ENCODE measurements at regions not wholly inside any gene's neighbourhood (a gene's known extent, or its start where the extent isn't known, plus 50 kb on each side); places are given as distances from the start of the nearest gene placed in this dataset.
A peak's percentile ranks its signal among the peaks of the same experiment; 100 is the strongest.

DNA sequence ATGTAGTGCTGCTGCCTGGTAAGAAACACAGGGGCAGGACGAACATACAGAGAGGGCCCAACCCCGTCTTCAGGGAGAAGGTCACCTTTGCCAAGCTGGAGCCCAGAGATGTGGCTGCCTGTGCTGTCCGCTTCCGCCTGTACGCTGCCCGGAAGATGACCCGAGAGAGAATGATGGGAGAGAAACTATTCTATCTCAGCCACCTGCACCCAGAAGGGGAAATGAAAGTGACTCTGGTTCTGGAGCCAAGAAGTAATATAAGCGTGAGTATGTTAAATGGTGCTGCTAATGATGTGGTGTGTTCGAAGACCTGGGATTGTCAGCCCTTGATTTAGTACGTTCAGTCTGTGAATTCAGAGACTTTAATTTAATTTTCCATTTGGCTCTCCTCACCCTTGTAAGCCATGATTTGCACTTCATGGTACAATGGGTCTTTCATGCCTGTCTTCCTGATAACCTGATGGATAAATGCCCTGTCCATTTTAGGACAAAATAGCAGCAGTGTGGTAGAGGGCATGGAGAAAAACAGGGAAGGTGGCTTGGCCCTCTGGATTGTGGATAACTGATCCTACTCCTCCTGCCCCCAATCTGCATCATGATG, 318.9 kb downstream of the SNAPC1 start:
- DNase-seq (ENCODE audit: extremely low read depth in 1 of 2, low read depth in 1 of 2) = no peak

DNA sequence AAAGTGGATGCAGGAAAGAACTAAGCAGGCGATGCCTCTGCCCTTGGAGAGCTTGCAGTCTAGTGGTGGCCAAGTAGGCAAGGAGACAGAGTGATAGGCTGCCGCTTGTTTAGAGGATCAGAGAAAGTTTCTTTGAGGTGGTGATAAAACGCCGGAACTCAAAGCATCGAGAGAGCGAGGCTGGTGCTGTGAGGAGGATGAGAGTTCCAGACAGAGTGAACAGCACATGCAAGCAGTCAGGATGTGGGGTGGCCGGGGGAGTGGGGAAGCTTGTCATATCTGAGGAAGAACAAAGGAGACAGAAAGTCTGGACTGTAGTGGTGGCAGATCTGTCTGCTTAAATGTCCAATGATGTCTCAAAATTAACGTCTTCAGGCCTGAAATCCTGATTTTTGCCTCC, 319.7 kb downstream of the SNAPC1 start:
- no peak for DNase-seq (ENCODE audit: extremely low read depth in 1 of 2, low read depth in 1 of 2)

DNA sequence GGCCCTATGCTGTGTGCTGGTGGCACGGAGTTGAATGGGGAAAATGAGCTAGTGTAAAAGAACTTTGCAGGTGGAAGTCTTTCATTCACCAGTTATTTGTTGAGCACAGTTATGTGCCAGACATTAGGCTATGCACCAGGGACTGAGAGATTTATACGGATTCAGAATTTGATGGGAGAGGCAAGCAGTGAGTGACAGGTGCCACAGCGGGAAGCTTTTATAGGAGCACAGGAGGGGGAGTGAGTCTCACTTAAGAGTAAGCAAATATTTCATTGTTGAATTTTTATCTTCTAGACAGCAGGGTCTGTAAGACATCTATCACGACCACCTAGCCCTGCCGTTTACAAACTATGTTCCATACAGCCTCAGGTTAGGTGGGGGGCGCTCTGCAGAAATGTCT, 320.6 kb downstream of the SNAPC1 start:
- DNase-seq (ENCODE audit: extremely low read depth in 1 of 2, low read depth in 1 of 2) = no peak

DNA sequence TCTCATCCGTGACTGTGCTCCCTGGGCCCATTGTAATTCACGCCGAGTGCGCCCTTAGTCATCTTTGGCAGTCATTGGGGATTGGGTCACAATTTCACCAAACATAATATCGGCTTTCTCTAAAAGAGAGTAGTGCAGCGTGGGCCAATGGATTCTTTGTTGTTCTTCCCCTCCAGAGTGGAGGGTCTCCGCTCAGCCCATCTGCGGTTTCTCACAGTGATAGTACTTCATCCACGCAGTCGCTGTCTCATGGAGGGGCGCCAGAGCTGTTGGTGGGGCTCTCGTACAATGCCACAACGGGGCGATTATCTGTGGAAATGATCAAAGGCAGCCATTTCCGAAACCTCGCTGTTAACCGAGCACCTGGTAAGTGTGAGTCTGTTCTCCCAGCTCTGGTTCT, 321.8 kb downstream of the SNAPC1 start:
- no peak for DNase-seq (ENCODE audit: extremely low read depth in 1 of 2, low read depth in 1 of 2)

DNA sequence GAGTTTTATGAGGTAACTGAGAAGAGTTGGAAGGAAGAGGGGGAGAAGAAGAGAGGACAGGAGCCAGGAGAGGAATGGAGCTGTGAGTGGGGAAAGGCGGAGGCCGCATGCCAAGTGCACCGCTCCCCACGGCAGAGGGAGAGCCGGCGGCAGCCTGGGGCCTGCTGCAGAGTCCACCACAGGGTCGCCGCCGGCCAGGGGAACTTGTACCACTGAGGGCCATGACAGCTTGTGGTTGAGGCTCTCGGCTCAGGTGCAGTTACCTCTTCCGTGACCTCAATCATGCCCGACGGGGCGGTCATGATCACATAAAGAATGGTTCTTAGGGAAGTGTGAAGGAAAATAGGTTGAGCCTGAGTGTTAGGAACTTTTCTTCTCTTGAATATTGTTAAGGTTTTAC, 325.0 kb downstream of the SNAPC1 start:
- DNase-seq (ENCODE audit: extremely low read depth in 1 of 2, low read depth in 1 of 2) = no peak

DNA sequence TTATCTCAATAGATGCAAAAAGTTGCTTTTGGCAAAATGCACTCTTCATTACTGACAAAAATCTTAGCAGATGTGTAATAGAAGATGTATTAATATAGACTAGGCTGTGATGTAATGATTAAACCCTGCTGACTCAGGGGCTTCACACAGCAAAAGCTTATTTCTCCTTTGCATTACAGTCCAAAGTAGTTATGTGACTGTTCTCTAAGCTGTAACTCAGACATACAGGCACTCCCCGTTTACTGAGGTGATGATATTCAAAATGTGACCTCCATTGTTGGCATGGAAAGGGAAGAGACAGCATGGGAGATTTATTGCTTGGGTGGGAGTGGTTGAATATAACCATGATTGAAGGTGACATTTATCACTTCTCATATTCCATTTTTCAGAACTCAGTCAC, 331.5 kb downstream of the SNAPC1 start:
- no peak for DNase-seq (ENCODE audit: extremely low read depth in 1 of 2, low read depth in 1 of 2)

DNA sequence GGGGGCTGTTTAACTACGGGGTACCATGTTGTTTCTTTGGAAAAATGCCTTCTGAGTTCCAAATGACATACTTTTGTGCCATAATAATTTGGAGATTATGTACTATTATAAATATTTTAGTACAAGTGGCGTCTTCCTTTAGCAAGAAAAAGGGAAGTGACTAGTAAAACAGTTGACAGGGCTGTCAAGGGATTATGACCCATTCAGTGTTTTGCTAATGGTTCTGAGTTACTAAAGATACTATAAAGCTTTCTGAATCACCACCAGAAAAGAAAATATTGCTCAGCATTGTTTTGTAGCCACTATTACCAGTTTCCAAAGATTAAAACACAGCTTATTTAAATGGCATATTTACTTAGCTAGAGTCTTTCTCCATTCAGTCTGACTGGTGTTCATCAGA, 334.9 kb downstream of the SNAPC1 start:
- DNase-seq (ENCODE audit: extremely low read depth in 1 of 2, low read depth in 1 of 2) = no peak

DNA sequence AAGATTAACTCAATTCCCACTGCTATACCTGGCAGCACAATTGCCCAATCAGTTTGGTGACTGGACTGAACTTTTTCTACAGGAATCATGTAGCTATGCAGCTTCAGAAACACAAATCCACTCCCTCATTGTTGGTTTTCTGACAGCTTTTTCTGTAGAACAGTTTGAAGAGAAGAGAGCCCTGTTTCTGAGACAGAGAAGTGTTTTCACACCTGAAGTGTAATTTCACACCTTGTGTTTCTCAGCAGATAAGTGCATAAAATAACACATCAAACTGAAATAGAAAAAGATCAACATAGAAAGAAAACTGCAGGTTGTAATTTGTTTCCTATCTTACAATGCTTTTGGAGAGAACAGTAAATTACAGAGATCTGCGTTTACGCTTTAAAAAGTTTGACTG, 335.6 kb downstream of the SNAPC1 start:
- DNase-seq (ENCODE audit: extremely low read depth in 1 of 2, low read depth in 1 of 2) = no peak

DNA sequence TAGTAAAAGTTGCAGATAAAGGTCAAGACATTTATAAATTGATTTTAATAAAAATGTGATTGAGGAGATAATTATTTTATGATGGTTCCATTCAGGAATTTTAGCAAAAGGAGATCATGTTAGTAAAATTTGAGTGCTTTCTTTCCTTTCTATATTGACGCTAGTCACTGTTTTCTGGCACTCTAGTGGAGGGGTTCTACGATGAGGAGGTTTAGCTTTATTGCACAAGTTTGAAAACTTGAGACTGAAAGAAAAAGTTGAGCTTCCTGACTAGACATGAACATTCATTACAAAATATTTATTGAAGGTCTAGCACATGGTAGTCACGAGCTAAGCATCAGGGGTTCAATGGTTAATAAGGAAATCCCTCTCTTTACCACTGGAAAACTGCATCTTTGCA, 336.1 kb downstream of the SNAPC1 start:
- DNase-seq (ENCODE audit: extremely low read depth in 1 of 2, low read depth in 1 of 2) = no peak

DNA sequence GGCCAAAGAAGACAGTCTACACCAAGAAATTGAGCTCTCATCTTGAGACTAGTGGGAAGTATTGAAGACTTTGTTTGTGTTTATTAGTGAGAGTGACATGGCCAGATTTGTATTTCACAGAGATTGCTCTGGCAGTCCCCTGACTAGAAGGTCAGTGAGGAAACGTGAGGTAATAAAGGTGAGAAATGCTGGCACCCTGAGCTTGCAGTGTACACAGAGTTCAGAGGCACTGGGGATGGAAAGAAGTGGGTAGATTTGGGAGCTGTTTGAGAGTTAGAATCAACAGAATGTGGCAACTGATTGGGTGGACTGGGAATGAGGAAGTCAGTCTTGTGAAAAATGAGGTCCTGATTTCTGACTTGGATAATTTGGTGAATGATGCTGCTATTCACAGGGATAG, 336.9 kb downstream of the SNAPC1 start:
- DNase-seq (ENCODE audit: extremely low read depth in 1 of 2, low read depth in 1 of 2) = no peak

DNA sequence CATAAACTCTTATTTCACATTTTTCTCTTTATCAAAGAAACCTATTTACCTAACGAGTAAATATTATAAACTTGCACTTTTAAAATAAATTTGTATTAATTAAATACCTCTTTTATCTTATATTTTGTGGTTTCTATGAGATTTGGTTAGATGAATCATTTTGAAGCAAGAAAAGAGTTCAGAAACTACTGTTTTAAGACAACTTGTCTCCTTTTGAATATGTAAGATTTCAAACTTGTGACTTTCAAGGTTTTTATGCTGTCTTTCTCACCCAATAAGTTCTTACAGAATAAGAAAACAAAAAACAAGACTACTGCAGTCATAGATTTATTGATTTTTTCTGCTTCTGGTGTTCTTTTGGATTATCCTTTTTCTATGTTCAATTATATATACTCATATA, 339.0 kb downstream of the SNAPC1 start:
- no peak for DNase-seq (ENCODE audit: extremely low read depth in 1 of 2, low read depth in 1 of 2)

DNA sequence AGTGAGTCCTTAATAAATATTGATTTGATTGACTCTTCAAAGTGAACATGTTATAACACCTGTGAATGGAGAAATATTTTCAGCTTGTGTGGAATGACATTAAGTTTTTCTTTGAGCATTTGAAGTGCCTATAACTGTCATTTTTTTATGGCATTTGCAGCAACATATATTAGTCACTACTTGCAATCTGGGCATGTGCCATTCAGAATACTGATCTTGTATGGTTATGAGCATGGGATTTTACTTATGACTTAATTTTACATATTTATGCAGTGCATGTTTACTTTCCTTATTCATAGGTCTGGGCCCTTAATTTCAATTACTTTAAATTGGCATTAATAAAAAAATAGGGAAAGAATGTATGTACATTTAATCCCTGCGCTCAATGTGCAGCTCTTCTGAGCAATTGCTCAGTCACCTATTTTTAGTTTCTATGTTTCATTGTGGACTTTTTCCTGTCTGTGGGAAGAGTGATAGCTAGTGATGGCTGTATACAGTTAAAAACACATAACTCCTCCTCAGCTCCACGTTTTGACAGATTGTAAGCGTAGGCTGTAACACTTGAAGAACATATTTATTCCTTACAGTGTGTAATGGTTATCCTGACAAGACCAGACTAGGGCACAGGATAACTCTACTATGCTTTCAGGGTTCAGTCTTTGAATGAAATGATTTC, 339.6 kb downstream of the SNAPC1 start:
- DNase-seq (ENCODE audit: extremely low read depth in 1 of 2, low read depth in 1 of 2) = no peak

DNA sequence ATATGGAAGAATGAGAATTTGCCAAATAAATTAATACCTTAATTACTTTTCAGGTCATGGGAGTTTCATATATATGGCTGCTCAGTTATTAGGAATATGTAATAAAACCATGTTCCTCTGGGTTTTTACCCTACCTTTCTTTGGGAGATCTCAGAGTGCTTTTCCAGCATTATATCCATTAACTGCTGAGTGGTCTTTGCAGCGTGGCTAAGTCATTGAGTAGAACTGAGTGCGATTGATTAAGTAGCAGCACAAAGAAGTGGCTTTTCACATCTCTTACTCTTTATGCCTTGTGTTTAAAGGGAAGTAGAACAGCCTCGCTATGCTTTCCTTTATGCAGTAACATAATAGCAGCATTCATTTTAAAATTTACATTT, 340.1 kb downstream of the SNAPC1 start:
- DNase-seq (ENCODE audit: extremely low read depth in 1 of 2, low read depth in 1 of 2) = no peak

DNA sequence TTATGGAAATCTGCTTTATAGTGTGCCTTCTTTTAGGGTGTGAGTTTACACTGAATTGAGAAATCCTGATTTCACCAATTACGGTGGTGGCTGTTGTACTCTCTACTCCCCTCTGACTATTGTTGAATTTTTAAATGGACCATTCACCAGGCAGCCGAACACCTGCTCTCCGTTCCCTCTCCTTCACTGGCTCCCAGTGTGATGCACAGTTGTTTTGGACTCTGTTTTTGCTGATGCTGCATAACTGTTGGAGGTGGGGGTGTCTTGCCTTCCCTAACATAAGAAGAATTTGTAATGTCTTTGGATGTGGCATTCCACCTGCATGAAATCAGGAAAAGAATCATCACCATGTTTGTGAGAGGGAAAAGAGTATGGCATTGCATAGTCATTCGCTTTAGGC, 341.2 kb downstream of the SNAPC1 start:
- no peak for DNase-seq (ENCODE audit: extremely low read depth in 1 of 2, low read depth in 1 of 2)

DNA sequence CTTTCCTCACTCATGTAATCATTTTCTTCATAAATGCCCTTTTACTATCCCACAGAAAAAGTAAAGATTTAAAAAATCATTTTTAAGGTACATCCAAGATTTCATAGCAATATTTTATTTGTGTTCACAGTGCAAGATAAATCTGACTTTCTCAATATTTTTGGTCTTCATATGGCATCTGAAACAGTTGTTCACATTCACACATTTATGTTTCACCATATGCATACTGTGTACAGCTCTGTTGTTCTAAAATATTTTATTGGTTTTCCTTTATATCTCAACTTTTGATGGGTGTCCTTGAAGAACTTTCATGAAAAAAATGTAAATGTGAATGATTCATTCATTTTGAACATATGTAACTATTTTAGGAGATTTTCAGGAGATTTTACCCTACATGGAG, 348.7 kb downstream of the SNAPC1 start:
- no peak for DNase-seq (ENCODE audit: extremely low read depth in 1 of 2, low read depth in 1 of 2)

DNA sequence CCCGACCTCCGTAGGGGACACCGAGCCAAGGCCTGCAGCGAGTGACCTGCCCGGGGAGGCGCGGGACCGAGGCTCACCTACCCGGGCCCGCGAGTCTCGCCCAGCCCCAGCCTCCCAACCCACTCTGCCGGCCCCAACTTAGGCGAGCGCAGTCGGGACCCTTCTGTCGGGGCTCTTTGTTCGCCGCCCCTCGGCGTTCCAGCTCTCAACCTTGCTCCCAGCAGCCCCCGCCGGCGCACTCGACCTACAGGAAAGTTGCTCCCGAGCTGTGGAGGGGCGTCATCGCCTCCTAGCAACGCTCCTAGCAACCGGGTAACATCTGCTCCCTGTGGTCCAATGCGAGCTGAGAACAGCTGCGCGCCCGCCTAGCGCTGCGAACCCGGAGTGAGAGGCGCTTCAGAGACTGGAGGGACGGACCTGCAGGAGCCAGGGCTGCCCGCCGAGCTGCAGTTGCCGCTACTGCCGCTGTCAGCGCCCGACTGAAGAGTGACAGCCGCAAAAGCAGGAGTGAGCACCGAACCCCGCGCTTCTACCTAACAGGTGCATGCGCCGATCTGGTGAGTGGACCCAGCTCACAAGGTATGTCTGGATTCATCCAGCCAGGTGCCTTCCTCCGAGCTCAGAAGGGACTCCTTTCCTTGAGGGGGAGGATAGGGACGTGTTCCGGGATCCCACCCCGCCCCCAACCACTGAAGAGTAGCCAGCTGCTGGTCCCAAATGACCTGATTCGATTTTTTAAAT, 355.0 kb downstream of the SNAPC1 start:
- peak; percentile 41 to 44 for DNase-seq (ENCODE audit: extremely low read depth in 1 of 2, low read depth in 1 of 2)

DNA sequence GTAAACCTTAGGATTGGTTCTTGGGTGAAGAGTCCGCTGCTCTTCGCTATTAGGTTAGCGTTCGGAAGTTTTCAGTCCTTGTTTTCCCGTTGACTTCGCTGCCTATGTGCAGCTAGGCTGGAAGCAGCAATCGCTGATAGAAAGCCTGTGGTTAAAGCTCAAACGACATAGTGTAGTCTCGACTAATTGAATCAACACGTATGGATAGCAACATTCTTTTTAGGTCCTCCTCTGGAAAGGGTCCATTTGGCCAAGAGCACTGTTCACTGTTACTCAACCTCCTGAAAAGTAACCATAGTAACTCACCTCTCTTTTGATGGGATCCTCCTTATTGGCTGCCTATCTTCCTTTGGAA, 355.5 kb downstream of the SNAPC1 start:
- no peak for DNase-seq (ENCODE audit: extremely low read depth in 1 of 2, low read depth in 1 of 2)

DNA sequence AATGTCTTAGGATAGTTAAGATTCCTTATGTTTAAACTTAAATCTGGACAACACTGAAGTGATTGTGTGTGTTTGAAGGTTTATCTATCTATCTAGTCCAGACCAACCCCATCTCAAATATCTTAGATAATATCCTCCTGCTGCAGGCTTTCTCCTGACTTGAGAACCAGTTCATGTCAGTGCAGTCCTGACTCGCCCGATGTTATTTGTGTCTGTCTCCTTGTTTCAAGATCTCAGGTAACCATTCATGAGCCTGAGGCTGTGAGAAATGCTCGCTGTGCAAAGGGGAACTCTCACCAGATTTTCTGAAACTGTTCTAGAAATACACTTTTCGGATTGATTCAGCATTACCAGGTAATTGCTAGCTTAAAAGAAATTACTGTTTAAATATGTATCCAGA, 356.2 kb downstream of the SNAPC1 start:
- no peak for DNase-seq (ENCODE audit: extremely low read depth in 1 of 2, low read depth in 1 of 2)

DNA sequence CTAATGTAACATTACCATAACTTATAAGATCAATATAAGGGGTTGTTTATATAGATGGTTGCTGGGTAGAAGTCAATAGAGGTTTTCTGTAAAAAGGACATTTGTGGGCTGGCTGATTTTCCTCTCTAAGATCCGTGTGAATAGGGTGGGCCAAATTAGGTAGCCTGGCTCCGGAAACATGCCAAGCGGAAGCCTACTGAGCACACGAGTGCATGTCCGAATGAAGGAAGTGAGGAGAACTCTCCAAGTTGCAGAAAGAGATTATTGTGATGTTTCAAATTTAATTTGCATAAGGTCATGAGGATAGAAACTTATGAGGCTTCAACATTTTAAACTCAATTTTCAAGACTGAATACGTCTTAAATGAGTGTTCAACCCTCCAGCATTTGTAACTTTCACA, 356.7 kb downstream of the SNAPC1 start:
- DNase-seq (ENCODE audit: extremely low read depth in 1 of 2, low read depth in 1 of 2) = no peak

DNA sequence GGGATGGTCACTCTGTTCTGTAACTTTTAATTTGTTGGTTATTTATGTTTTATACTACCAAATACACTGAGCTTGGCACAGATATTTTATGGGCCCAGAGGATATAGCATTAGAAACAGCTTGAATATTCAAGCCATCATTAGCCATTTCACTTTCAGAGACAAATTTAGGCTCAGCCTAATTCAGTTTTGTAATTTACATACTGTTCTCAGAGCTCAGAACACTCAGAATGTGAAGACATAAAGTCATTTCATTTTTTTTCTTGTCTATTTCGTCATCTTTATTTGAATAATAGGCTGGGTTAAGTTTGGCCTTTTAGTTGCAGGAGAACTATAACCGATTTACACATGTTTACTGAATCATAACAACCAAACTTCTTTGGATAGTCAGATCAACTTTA, 361.7 kb downstream of the SNAPC1 start:
- DNase-seq (ENCODE audit: extremely low read depth in 1 of 2, low read depth in 1 of 2) = no peak

DNA sequence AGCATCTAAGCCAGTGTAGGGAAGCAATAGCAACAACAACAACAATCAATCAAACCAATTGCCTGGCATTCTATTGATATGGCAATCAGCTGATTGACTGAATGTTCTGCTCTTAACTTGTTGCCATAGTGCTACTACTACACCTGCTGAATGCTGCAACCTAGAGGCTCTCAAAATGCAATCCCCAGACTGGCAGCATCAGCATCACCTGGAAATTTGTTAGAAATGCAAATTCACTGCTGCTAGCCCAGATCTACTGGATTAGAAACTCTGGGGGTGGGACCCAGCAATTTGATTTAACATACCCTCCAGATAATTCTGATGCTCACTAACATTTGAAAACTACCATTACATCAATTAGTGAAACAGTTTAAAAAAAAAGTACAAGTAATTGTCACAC, 363.6 kb downstream of the SNAPC1 start:
- DNase-seq (ENCODE audit: extremely low read depth in 1 of 2, low read depth in 1 of 2) = no peak

DNA sequence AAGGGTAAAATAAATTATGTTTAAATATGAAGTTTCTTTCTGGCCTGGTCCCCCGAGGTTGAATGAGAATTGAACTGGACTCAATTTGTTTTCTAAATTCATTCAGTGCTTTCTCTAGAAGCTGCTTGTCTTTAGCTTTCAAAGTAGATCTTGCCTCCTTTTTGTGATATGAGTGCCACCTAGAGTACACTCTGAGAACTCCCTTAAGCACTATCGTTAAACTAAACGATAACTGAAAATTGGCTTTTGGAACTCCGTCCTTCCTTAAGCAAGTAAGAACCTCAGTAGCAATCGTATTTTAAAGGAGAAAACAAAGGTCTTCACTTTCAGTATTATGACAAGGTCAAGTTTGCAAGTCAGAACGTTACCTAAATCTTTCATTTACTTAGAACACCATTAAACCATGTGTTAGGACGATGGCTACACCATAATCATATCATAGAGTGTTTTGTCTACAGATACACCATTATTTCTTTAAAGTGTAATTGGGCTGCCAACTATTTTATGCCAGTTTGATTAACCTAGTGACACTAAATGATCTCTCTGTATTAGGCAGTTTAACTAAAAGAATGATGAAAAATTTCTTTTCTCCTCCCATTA, 364.8 kb downstream of the SNAPC1 start:
- DNase-seq (ENCODE audit: extremely low read depth in 1 of 2, low read depth in 1 of 2) = no peak

Data from stimulated activated CD8-positive, alpha-beta memory T cell treated with anti-CD3 and anti-CD28 coated beads, Interleukin-7, amount 100 ng/mL, for 48 hours (primary cell).